ENCODE measurements at regions not wholly inside any gene's neighbourhood (a gene's known extent, or its start where the extent isn't known, plus 50 kb on each side); places are given as distances from the start of the nearest gene placed in this dataset.
"Not testable (repeated sequence)": the region's sequence is repeated elsewhere in the genome, so short reads cannot be mapped to it uniquely, and the experiment has no call there.

- no peaks in the 10 kb centered on the region for H3K79me2 ChIP-seq (ENCODE audit: control insufficient read depth, low read length)
These were observed 175.6 kb upstream of the C1orf174 start for GRCh38 chr1:4075436-4076225.

DNA sequence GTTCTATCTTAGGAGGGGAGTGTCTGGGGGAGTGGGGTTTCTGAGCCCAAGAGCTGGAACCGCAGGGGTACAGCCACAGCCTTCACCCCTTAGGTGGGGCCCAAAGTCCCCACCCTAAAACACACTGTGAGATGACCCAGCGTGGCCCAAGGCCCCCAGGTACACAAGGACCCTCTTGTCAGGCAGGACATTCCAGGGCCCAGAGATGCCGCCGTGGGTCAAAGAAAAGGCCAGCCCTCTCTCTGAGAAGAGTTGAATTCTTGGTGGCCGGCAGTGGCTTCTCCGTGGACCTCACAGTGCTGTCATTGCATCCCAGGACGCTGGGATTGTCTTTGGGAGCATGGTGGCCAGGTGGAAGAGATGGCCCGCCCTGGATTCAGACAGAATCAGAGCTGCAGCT, 176.3 kb upstream of the C1orf174 start:
- H3K9me2 ChIP-seq (replicated peaks; ENCODE audit: control insufficient read depth, low read length): no peaks in the 10 kb centered on the region
- H3K79me2 ChIP-seq (ENCODE audit: control insufficient read depth, low read length): no peaks in the 10 kb centered on the region
- H3K9me3 ChIP-seq (ENCODE audit: control insufficient read depth, insufficient read depth, low read length): 0 out of 2 replicates have a peak, but pooled peaks cover 5% of the 10 kb centered on the region
- H3K27ac ChIP-seq (ENCODE audit: low read depth, low read length): no peak overlapping the region
- H3K4me2 ChIP-seq (ENCODE audit: low read length): no peak overlapping the region
- H3F3A ChIP-seq (ENCODE audit: control insufficient read depth, insufficient read depth): no peaks in the 10 kb centered on the region
- no peaks in the 10 kb centered on the region for H4K20me1 ChIP-seq (ENCODE audit: control insufficient read depth, insufficient read depth, low read depth, low read length)
- H3K4me1 ChIP-seq (ENCODE audit: control insufficient read depth, low read length): peaks cover 42% of the 10 kb centered on the region
- H3K36me3 ChIP-seq (ENCODE audit: control insufficient read depth, low read length): no peaks in the 10 kb centered on the region
- H3K4me3 ChIP-seq (ENCODE audit: low read length): no peak overlapping the region
- no peaks in the 10 kb centered on the region for H3K27me3 ChIP-seq (ENCODE audit: control insufficient read depth, low read length)
- TF ChIP-seq, protein P1, sequence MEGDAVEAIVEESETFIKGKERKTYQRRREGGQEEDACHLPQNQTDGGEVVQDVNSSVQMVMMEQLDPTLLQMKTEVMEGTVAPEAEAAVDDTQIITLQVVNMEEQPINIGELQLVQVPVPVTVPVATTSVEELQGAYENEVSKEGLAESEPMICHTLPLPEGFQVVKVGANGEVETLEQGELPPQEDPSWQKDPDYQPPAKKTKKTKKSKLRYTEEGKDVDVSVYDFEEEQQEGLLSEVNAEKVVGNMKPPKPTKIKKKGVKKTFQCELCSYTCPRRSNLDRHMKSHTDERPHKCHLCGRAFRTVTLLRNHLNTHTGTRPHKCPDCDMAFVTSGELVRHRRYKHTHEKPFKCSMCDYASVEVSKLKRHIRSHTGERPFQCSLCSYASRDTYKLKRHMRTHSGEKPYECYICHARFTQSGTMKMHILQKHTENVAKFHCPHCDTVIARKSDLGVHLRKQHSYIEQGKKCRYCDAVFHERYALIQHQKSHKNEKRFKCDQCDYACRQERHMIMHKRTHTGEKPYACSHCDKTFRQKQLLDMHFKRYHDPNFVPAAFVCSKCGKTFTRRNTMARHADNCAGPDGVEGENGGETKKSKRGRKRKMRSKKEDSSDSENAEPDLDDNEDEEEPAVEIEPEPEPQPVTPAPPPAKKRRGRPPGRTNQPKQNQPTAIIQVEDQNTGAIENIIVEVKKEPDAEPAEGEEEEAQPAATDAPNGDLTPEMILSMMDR (IDR thresholded peaks at IDR 0.05; ENCODE audit: low read depth, low read length, poor library complexity, severe bottlenecking): no peak
- TF ChIP-seq EZH2phosphoT487 (IDR thresholded peaks at IDR 0.05; ENCODE audit: borderline replicate concordance, low read length): no peak

More at GRCh38 chr1:4075436-4076225, 175.6 kb upstream of the C1orf174 start:
- no peaks in the 10 kb centered on the region for H3K9me2 ChIP-seq (replicated peaks; ENCODE audit: control insufficient read depth, low read length)
- peaks cover 49% of the 10 kb centered on the region for H3K4me1 ChIP-seq (ENCODE audit: control insufficient read depth, low read length)
- no peak overlapping the region for H3K4me3 ChIP-seq (ENCODE audit: low read length)
- H4K20me1 ChIP-seq (ENCODE audit: control insufficient read depth, insufficient read depth, low read depth, low read length): no peaks in the 10 kb centered on the region
- no peak for TF ChIP-seq EZH2phosphoT487 (IDR thresholded peaks at IDR 0.05; ENCODE audit: borderline replicate concordance, low read length)
- TF ChIP-seq, protein P1 (IDR thresholded peaks at IDR 0.05; ENCODE audit: low read depth, low read length, poor library complexity, severe bottlenecking): no peak
- 0 out of 2 replicates have a peak, but pooled peaks cover 5% of the 10 kb centered on the region for H3K9me3 ChIP-seq (ENCODE audit: control insufficient read depth, insufficient read depth, low read length)
- no peak overlapping the region for H3K4me2 ChIP-seq (ENCODE audit: low read length)
- no peaks in the 10 kb centered on the region for H3K27me3 ChIP-seq (ENCODE audit: control insufficient read depth, low read length)
- no peaks in the 10 kb centered on the region for H3K36me3 ChIP-seq (ENCODE audit: control insufficient read depth, low read length)
- H3K27ac ChIP-seq (ENCODE audit: low read depth, low read length): no peak overlapping the region
- no peaks in the 10 kb centered on the region for H3F3A ChIP-seq (ENCODE audit: control insufficient read depth, insufficient read depth)

GRCh38 chr1:4078091-4078962, 178.3 kb upstream of the C1orf174 start:
- not testable (repeated sequence) for H3K27me3 ChIP-seq (ENCODE audit: control insufficient read depth, low read length); H3K36me3 ChIP-seq (ENCODE audit: control insufficient read depth, low read length); H3F3A ChIP-seq (ENCODE audit: control insufficient read depth, insufficient read depth); H3K27ac ChIP-seq (ENCODE audit: low read depth, low read length); H3K4me2 ChIP-seq (ENCODE audit: low read length); H3K9me3 ChIP-seq (ENCODE audit: control insufficient read depth, insufficient read depth, low read length); H3K4me3 ChIP-seq (ENCODE audit: low read length); H4K20me1 ChIP-seq (ENCODE audit: control insufficient read depth, insufficient read depth, low read depth, low read length); H3K79me2 ChIP-seq (ENCODE audit: control insufficient read depth, low read length); H3K9me2 ChIP-seq (replicated peaks; ENCODE audit: control insufficient read depth, low read length)
- peaks cover 26% of the 10 kb centered on the region for H3K4me1 ChIP-seq (ENCODE audit: control insufficient read depth, low read length)

Measured in DOHH2 (cell line).